RPMI8226 (cell line): ENCODE measurements at regions not wholly inside any gene's neighbourhood (a gene's known extent, or its start where the extent isn't known, plus 50 kb on each side); places are given as distances from the start of the nearest gene placed in this dataset.
A peak's percentile ranks its signal among the peaks of the same experiment; 100 is the strongest.
"Not testable (repeated sequence)": the region's sequence is repeated elsewhere in the genome, so short reads cannot be mapped to it uniquely, and the experiment has no call there.

Experiments
- DNase-seq: peaks from one replicate; pipeline ENCODE4 v3.0.0-alpha.2; 2015

DNA sequence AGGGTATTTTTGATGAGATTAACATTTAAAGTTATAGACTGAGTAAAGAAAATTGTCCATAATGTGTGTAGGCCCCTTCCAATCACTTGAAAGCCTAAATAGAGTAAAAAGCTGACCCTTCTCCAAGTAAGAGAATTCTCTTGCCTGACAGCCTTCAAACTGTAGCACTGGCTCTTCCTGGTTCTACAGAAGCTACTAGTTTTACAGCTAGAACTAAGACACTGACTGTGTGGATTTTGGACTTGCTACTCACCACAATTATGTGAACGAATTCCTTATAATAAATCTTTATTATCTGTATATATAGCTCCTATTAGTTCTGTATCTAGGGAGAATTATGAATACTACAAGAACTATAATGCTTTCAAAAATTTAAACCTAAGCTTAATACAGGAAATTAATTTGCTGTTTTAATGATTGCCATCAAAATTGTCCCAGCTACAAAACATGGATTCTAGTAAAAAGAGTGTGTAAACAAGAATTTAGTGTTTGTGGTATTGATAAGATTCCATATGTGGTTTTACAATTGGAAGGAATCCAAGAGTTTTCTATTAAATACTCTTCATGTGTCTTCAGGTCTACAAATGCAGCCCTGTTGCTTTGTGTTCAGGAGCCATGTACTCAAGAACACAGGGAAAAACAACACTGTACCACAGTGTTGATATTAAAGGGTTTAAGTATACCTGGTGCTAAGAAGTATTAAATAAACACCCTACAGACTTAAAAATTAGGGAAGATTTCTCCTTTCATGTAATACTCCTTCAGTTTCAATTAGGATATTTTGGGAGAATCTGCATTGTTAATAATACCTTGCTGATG, 366.5 kb downstream of the CXXC4 start:
- no peak for DNase-seq

DNA sequence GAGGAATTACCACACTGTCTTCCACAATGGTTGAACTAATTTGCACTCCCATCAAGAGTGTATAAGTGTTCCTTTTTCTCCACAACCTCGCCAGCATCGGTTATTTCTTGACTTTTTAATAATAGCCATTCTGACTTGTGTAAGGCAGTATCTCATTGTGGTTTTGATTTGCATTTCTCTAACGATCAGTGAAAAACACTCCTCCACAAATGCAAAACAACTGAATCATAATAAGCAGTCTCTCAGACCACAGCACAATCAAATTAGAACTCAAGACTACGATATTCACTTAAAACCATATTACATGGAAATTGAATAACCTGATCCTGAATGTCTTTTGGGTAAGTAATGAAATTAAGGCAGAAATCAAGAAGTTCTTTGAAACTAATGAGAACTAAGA, 371.7 kb downstream of the CXXC4 start:
- no peak for DNase-seq

DNA sequence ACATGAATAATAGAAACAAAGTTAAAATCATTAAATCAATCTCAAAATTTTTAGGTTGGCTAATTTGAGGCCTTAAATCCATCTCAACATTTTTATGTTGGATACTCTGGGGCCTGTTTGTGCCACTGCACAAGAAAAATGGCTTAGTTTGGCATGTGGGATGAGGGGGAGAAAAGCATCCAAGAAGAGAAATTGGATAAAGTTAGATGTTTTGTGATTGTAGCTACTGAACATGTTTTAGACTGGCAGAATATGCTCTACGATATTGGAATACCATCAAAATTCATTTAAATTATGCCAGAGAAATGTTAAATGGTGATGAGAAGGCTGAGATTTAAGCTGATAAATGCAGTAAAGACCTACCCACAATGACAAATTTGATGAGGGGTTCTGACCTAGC, 376.9 kb downstream of the CXXC4 start:
- DNase-seq, result no peak

DNA sequence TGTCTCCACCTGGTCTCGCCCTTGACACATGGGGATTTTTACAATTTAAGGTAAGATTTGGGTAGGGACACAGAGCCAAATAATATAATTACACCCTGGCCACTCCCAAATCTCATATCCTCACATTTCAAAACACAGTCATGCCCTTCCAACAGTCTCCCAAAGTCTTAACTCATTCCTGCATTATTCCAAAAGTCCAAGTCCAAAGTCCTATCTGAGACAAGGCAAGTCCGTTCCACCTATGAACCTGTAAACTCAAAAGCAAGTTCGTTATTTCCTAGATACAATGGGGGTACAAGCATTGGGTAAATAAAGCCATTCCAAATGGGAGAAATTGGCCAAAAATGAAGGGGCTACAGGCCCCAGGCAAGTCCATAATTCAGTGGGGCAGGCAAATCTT, 380.8 kb downstream of the CXXC4 start:
- DNase-seq, result no peak

DNA sequence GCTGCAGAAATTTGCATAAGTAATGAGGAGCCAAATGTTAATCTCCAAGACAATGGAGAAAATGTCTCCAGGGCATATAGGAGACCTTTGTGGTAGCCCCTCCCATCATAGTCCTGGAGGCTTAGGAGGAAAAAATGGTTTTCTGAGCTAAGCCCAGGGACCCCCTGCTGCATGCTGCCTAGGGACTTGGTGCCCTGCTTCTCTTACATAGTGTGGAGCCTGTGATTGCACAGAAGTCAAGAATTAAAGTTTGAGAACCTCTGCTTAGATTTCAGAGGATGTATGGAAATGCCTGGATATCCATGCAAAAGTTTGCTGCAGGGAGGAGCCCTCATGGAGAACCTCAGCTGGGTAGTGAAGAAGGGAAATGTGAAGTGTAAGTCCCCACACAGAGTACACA, 379.4 kb upstream of the TACR3 start:
- DNase-seq, result no peak

DNA sequence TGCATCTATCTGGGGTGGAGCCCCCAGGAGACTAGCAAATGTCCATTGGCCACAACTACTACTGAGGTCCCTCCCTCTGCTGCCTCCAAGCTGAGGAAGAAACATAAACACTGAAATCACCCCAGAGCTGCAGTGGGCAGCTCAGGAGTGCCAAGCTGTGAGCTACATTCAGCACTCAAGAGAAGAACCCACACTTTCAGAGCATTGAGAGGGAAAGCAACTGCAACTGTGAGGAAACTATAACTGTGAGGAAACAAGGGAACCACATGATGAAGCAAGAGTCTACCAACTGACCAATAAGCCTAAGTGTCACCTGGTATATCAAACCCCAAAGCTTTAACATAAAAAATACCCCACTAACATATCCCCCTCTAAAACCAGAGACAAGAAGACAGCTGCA, 373.5 kb upstream of the TACR3 start:
- no peak for DNase-seq

DNA sequence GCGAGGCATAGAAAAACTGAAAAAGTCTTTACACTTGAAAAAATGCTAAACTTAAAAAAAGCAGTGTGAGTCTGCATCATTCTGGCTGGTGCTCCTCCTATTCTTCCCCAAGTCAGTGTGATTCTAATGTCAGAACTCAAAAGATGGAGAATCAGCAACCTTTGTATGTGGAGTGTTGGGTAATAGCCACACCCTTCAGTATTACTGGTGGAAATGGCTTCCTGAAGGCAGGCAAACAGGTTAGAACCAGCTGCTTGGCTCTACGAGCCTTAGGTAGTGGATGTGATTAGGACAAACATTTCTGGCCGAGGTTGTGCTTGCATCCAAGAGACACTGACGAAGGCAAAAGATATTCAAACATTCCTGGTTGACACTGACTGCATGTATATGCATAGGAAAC, 353.4 kb upstream of the TACR3 start:
- no peak for DNase-seq

DNA sequence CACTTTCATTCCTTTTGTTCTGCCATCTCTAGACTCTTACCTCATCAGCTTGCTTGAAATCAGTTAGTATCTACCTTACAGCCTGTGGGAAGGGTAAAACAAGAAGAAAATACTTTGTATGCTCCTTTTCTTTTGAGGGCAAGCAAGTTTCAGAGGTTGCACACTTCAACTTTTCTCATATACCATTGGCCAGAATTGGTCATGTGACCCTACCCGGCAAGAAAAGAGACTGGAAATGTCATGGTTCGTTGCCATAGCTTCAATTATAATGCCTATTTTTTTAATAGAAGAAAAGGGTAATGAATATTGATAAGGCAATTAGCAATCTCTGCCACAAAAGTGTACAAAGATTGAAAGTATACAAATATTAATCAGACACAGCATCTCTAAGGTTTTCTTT, 346.7 kb upstream of the TACR3 start:
- DNase-seq, result no peak

DNA sequence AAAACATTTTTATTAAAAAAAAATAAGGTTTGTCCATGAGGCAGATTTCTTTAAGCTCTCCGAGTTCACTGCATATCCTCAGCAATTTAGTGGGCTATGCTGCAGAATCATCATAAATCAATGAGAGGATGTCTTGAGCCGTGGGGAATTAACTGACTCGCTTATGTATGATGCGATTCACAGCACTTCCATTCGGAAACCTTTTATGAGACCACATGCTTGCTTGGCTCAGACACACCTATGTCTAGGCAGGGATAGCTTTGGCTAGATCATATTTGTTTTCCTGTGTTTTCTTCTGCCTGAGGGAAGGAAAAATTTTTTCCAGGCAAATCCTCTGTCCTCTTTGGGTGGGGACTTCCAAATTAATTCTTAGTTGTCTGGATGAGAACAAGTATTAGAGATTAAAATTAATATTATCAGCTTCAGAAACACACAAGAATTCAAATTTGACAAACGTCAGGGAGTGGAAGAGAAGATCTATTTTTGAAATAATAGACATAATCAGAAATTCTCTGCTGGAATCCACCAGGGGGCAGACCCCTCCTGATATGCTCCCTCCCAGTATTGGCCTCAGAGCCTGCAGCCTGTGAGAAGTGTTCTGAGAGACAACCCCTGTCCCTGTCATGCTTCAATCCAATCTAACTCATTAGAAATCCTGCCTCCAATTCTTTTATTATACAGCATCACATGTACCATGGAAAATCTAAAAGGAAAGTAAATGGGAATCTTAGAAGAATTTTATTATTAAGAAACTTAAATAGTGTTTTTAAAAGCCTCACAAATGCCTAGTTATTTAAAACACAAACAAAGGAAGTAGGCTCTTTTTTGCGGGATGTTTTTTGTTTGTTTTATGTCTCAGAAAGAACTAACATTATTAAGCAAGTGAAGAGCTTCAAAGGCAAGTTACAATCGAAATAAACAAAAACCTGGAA, 345.1 kb upstream of the TACR3 start:
- peak; percentile 28 for DNase-seq

DNA sequence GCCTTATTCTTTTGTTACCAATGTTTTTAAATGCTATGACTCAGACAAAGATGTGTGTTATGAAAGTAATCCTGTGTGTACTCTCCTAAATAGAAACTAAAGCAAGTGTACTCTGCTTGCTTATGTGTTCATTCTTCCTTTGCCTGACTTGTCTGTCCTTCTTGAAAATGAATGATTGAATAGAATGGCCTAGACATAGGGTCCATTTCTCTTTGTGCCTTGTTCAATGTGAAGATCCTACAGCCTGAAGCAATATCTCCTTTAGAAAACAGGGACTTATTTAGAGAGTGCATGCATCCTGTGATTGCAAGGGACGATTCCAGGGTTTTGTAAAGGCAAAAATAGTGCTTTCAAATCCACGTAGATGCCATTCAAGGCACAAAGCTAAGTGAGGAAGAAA, 343.6 kb upstream of the TACR3 start:
- no peak for DNase-seq

DNA sequence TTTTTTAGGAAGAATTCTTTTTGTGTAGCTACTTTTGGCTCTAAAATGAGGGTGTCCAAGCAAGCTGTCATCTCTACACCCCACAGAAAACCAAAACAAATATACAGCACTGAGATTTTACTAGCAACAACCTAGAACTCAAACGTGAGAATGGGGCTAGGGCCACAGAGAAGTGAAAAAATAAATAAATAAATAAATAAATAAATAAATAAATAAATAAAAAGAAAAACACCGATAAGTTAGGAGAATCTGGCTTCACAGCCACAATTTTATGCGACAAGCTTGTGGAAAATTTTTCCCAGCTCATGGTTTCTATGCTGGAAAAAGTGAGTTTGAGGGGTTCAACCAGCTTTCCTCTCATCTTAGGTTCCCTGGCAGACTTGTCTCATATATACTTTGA, 324.6 kb upstream of the TACR3 start:
- no peak for DNase-seq

DNA sequence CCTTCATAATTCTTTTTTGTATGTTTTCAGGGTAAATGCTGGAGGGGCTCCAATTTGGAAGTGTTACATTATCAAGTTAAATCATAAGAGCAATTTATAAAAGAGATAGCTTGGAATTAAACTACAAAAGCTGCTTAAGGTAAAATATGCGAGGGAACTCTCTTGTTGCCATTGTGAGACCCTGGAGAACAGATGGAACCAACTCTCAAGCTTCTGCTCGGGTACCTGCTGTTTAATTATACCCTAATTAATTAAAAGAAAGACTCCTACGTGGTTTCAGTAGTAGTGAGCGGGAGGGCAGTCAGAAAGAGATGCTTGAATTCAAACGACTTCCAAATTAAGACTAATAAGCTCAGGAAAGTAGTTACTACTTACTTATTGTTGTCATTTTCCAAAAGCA, 313.1 kb upstream of the TACR3 start:
- no peak for DNase-seq

DNA sequence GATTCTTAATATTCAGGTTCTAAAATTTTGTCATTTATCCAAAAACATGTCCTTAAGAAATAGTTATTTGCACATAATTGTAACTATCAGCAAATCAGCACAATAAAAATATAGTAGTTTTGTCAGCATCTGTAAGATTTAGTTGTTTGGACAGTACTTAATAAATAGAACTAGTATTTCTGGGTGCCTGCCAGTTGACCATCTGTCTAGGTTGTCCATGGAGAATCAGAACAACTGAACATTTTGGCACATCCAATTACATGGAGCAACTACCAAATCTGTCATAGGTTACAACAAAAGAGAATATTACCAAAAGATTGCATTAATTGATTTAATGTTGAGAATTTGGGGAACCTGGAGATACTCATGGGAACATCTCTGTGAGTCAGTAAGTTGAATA, 305.5 kb upstream of the TACR3 start:
- no peak for DNase-seq

DNA sequence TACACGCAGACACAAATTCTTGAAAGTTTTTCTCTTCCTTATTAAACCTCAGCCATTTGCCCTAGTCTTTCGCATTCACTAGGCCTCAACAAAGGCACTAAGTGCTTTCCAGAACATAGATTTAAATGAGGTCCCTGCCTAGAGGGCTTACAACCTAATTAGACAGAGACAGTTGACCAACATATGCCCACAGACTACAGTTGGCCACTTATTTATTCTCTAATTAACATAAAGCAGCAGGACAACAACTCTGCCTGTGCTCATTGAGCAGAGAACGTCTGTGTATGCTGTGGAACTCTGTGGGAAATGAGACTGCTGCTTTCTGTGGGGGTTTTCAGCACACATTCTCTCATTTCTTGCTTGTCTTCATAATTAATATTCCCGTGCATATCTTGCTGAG, 303.0 kb upstream of the TACR3 start:
- no peak for DNase-seq

DNA sequence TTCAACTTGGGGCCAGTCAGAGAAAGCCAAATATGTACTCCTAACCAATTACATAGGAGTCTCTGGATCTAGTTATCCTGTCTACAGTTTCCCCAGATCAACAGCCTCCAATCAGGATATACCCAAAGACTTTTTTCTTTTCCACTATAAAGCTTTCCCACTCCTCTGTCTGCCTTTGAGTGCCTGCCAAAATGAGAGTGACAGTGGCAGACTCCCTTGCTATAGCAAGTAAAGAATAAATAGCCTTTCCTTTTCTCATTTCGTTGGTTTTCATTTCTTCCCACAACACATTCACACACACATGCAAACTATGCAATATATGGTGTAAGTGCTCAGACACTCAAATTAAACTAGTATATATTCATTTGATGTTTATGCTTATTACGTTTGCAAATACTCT, 302.4 kb upstream of the TACR3 start:
- no peak for DNase-seq

DNA sequence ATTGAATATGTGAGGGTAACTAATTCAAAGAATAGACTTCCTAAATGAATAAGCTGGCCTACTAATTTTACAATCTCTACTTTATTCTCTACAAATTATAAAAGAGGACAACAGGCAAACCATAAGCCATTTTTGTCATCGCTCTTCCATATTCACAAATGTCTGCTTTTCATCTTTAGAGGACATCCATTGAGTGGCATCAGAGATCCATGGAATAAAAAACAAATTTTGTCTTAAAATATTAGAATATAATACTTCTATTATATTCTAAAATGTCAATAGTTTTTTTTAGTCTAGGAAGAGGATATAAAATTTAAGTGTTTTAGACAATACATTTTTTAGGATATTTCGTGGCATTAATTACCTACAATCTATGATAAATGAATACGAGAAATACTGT, 300.9 kb upstream of the TACR3 start:
- no peak for DNase-seq

DNA sequence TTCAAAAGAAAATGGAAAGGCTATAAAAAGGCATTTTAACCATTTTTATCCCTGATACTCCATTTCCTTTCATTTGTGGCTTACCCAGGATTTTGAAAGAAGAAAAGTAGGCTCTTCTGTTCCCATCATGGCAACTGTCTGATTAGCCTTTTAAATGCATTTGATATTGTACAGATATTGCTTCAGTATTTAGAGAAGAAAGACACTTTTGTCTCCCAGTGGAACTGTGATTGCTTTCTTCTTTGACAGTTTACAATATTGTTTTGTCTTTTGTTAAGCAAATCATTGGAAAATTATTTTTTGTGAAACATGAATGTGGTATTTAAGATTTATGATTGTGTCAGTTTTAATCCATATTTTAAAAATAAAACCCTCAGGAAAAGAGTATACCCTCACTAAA, 297.4 kb upstream of the TACR3 start:
- no peak for DNase-seq

DNA sequence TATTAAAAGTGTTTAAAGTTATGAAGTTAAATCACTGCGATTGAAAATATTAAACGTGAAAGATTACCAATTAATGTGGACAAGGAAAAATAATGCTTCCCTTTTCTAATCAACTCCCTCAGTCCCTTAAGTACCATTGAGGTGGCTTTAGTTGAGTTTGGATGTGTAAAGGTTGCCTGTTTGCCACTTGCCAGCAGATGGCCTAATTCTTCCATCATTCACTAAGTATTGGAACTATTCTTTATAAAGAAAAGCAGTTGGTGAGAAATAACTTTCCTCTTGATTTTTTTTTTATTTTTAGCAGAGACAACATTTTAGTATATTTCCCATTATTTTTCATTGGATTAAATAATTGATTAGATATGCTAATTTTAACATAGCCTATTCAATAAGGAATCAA, 295.9 kb upstream of the TACR3 start:
- no peak for DNase-seq

DNA sequence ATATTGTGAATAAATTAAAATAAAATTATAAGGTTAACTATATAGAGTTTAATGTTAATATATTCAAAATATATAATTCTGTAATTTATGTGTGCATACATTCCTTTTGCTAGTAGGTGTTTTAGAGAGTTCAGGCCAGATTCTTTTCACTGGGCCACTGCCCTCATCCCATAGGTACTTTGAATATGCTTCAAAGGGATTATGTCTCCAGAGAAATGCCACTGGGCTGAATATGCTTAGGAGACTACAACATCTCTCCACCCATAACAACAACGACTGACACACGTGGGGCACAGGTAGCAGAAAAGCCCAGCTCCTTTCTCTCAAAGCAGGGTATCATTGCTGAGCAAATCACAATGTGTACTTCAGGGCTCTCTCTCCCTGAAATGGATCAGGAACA, 290.9 kb upstream of the TACR3 start:
- DNase-seq, result no peak

DNA sequence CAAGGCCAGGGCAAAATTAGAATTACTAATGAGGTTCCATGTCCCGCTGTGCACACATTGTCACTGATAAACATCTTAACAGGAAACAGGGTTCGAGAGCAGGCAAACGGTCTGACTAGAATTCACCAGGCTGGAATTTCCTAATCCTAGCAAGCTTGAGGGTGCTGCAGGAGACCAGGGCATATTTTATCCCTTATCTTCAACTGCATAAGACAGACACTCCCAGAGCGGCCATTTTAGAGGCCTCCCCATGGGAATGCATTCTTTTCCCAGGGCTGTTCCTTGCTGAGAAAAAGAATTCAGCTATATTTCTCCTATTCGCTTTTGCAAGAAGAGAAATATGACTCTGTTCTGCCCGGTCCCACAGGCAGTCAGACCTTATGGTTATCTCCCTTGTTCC, 282.5 kb upstream of the TACR3 start:
- DNase-seq, result not testable (repeated sequence)

DNA sequence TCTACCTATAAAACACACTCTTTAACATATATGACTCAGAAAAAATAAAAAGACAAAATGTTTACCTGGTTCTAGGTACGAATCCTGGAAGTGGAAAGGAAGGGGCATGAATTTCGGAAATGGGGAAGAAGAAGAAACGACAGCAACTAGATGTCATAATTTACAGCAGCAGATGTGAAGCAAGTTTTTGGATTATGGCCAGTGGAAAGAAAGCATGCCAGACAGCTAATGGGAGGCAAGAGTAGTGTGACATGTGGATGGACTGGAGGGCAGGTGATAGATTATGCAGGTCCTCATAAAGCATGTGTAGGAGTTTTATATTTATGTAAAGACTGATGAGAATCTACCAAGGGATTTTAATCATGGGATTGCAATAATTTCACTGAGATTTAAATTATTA, 279.0 kb upstream of the TACR3 start:
- no peak for DNase-seq

DNA sequence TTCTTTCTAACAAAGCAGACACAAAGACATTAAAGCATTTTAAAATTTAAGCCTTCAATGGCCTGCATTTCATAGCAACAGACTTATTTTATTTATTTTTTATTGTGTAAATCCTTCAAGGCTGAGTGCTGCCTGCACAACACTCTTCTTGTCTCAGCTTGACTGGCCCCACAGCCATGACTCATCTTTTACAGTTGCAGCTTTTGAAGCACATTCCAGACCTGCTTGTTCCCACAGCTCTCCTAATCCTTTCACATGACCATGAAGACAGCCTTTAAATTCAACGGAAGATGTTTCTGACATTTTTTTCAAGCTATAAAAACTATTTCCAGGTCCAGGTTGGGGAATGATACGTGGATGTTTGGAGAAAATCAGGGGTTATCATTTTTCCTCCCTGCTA, 276.9 kb upstream of the TACR3 start:
- DNase-seq, result no peak

DNA sequence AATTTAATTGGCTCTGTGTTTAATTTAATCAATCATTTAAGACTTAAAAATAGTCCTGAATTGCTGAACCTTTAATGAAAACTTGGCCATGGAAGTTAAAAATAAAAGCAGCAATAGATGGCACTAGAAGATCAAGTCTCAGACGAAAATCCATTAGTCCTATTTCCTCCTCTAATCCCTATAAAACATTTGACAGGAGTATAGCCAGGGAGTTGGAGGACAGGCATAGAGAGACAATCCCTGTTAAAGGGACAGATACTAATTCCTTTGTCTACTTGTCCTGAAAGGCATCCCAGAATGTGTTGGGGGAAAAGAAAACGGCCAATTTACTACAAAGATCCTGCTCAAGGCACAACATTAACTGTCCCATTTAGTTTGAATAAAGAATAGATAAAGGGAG, 276.3 kb upstream of the TACR3 start:
- no peak for DNase-seq

DNA sequence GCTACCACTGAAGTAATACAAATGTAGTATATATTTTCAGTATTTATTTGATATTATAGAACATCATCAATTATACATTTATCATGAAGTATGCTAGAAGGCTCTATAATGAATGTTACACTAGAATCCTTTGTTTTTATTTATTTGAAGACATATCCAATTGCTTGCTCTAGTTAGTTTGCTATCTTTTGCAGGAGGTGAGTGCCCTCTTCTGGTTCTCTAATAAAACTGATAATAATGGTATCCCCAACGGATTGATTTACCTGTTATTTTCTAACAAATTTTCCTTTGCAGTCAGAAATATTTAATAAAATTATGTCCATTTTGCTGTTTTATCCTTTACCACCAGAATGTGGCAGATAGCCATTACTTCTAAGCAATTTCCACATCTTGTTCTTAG, 274.3 kb upstream of the TACR3 start:
- no peak for DNase-seq
